Liver (tissue), 8 donors: ENCODE measurements at regions not wholly inside any gene's neighbourhood (a gene's known extent, or its start where the extent isn't known, plus 50 kb on each side); places are given as distances from the start of the nearest gene placed in this dataset.

Experiments used
- DNase-seq: peaks from one replicate; pipeline ENCODE4 v3.0.0-alpha.2; 2017; ENCODE audit warnings: low spot score
- H3K27ac ChIP-seq, 2 donors: one replicate each; pipeline ENCODE4 v1.7.0; 2013; ENCODE audit warnings: inconsistent platforms in 2 of 2, low read length in 2 of 2, control low read depth in 1 of 2, low read depth in 1 of 2, mild to moderate bottlenecking in 1 of 2
- H3K27me3 ChIP-seq, 4 donors: one replicate each; pipeline versions ENCODE4 v1.6.1 to v1.7.0; 2013; ENCODE audit warnings: low read length in 3 of 4, inconsistent platforms in 1 of 4, mild to moderate bottlenecking in 1 of 4, moderate library complexity in 1 of 4; ENCODE audit not compliant: control insufficient read depth in 4 of 4, insufficient read depth in 4 of 4
- H3K36me3 ChIP-seq, 4 donors: one replicate each; pipeline versions ENCODE4 v1.6.1 to v1.7.0; 2013; ENCODE audit warnings: low read length in 3 of 4, mild to moderate bottlenecking in 3 of 4, low read depth in 1 of 4, moderate library complexity in 1 of 4; ENCODE audit not compliant: control insufficient read depth in 4 of 4, insufficient read depth in 3 of 4
- H3K4me1 ChIP-seq, 4 donors: one replicate each; pipeline versions ENCODE4 v1.6.1 to v1.7.0; 2013; ENCODE audit warnings: low read length in 3 of 4, mild to moderate bottlenecking in 3 of 4, moderate library complexity in 1 of 4; ENCODE audit not compliant: control insufficient read depth in 4 of 4, insufficient read depth in 4 of 4
- H3K4me3 ChIP-seq, 3 donors: one replicate each; pipeline versions ENCODE4 v1.6.1 to v1.7.0; 2013; ENCODE audit warnings: low read length in 3 of 3, control low read depth in 1 of 3, low read depth in 1 of 3, mild to moderate bottlenecking in 1 of 3
- H3K9ac ChIP-seq, 2 donors: one replicate each; pipeline ENCODE4 v1.7.0; 2013; ENCODE audit warnings: low read length in 2 of 2, mild to moderate bottlenecking in 2 of 2, moderate library complexity in 2 of 2, control low read depth in 1 of 2, low read depth in 1 of 2
- H3K9me3 ChIP-seq, 4 donors: one replicate each; pipeline versions ENCODE4 v1.6.1 to v1.7.0; 2013; ENCODE audit warnings: low read length in 3 of 4; ENCODE audit not compliant: control insufficient read depth in 4 of 4
- ATF3 ChIP-seq: IDR thresholded peaks from 2 replicates; pipeline ENCODE4 v1.6.1; 2016; ENCODE audit warnings: antibody characterized with exemption
- CTCF ChIP-seq: fragments of 150-350 bp; IDR thresholded peaks from 2 replicates; pipeline ENCODE4 v1.5.1; 2017; ENCODE audit warnings: improper control_type of control experiment, low read depth, low read length; ENCODE audit not compliant: missing input control
- EGR1 ChIP-seq, 2 donors: IDR thresholded peaks; 2 replicates each; pipeline ENCODE4 v1.6.1; 2016 to 2018; ENCODE audit warnings: antibody characterized with exemption in 2 of 2, low read depth in 2 of 2
- FOXA1 ChIP-seq: IDR thresholded peaks from 2 replicates; pipeline ENCODE4 v1.6.1; 2016; ENCODE audit warnings: antibody characterized with exemption
- GABPA ChIP-seq, 2 donors: IDR thresholded peaks in 1 of 2; conservative IDR thresholded peaks in 1 of 2; 2 replicates each; pipeline ENCODE4 v1.6.1; 2016; ENCODE audit warnings: antibody characterized with exemption in 2 of 2, mild to moderate bottlenecking in 1 of 2, moderate library complexity in 1 of 2
- HNF4A ChIP-seq, 2 donors: conservative IDR thresholded peaks; 2 replicates each; pipeline ENCODE4 v1.6.1; 2016; ENCODE audit warnings: antibody characterized with exemption in 2 of 2, mild to moderate bottlenecking in 2 of 2
- HNF4G ChIP-seq: IDR thresholded peaks from 2 replicates; pipeline ENCODE4 v1.6.1; 2016; ENCODE audit warnings: antibody characterized with exemption
- JUND ChIP-seq, 2 donors: IDR thresholded peaks; 2 replicates each; pipeline ENCODE4 v1.6.1; 2016; ENCODE audit warnings: antibody characterized with exemption in 2 of 2
- MAX ChIP-seq: IDR thresholded peaks from 2 replicates; pipeline ENCODE4 v1.6.1; 2016; ENCODE audit warnings: antibody characterized with exemption
- NR2F2 ChIP-seq: IDR thresholded peaks from 2 replicates; pipeline ENCODE4 v1.6.1; 2016; ENCODE audit warnings: antibody characterized with exemption
- RAD21 ChIP-seq, 2 donors: IDR thresholded peaks; 2 replicates each; pipeline ENCODE4 v1.6.1; 2016; ENCODE audit warnings: antibody characterized with exemption in 2 of 2, mild to moderate bottlenecking in 2 of 2
- REST ChIP-seq: IDR thresholded peaks from 2 replicates; pipeline ENCODE4 v1.6.1; 2016; ENCODE audit warnings: antibody characterized with exemption, mild to moderate bottlenecking
- RXRA ChIP-seq, 2 donors: IDR thresholded peaks; 2 replicates each; pipeline ENCODE4 v1.6.1; 2017 to 2018; ENCODE audit warnings: antibody characterized with exemption in 2 of 2, mild to moderate bottlenecking in 1 of 2
- SP1 ChIP-seq: IDR thresholded peaks from 2 replicates; pipeline ENCODE4 v1.6.1; 2018; ENCODE audit warnings: antibody characterized with exemption, mild to moderate bottlenecking
- TAF1 ChIP-seq: conservative IDR thresholded peaks from 2 replicates; pipeline ENCODE4 v1.6.1; 2016; ENCODE audit warnings: antibody characterized with exemption, mild to moderate bottlenecking
- YY1 ChIP-seq: IDR thresholded peaks from 2 replicates; pipeline ENCODE4 v1.6.1; 2016; ENCODE audit warnings: antibody characterized with exemption, mild to moderate bottlenecking
- ZBTB33 ChIP-seq: IDR thresholded peaks from 2 replicates; pipeline ENCODE4 v1.6.1; 2016; ENCODE audit warnings: antibody characterized with exemption
- WGBS: extraction: QIAGEN DNeasy Blood & Tissue Kit; methylation state at CpG from one replicate; pipeline ENCODE4 v1.1.7; 2013; 5-methylcytosine and 5-hydroxymethylcytosine counted together
- donor health status: healthy.
- donor health status: healthy.
- donor health status: healthy.
- donor health status: healthy.
- donor health status: healthy.

- no peaks in the 10 kb centered on the region for H3K27me3 ChIP-seq
- no peak overlapping the region for H3K27ac ChIP-seq
- H3K9me3 ChIP-seq: no peaks in the 10 kb centered on the region
- H3K4me1 ChIP-seq: no peaks in the 10 kb centered on the region
- DNase-seq: no peak
- WGBS: 52% methylated on average over 2 of the region's 2 CpGs
- no peaks in the 10 kb centered on the region for H3K36me3 ChIP-seq
- no peak overlapping the region for H3K4me3 ChIP-seq
- H3K9ac ChIP-seq: no peak overlapping the region
- TF ChIP-seq REST (no peak), JUND (IDR thresholded peaks at IDR 0.05) (no peak), MAX (no peak), CTCF (no peak), GABPA (IDR thresholded peaks at IDR 0.05 in 1 of 2, conservative IDR thresholded peaks at IDR 0.05 in 1 of 2) (no peak), HNF4A (conservative IDR thresholded peaks at IDR 0.05) (no peak), ZBTB33 (no peak), SP1 (no peak), TAF1 (no peak), ATF3 (no peak), YY1 (no peak), HNF4G (no peak), FOXA1 (no peak), NR2F2 (no peak), RAD21 (IDR thresholded peaks at IDR 0.05) (no peak)
Measured at GRCh38 chr13:85567909-85568308, 231.3 kb downstream of the SLITRK6 start.

GRCh38 chr13:85565652-85566051 is 233.6 kb downstream of the SLITRK6 start:
- Histone ChIP-seq H3K36me3 (no peaks in the 10 kb centered on the region), H3K4me1 (no peaks in the 10 kb centered on the region), H3K9ac (no peak overlapping the region), H3K27me3 (no peaks in the 10 kb centered on the region), H3K9me3 (no peaks in the 10 kb centered on the region), H3K4me3 (no peak overlapping the region), H3K27ac (no peak overlapping the region)
- WGBS: 65% methylated on average over 6 of the region's 6 CpGs
- TF ChIP-seq EGR1 (IDR thresholded peaks at IDR 0.05; ENCODE audit: low read depth in 2 of 2) (no peak), RXRA (IDR thresholded peaks at IDR 0.05) (no peak), SP1 (no peak), FOXA1 (no peak), HNF4A (conservative IDR thresholded peaks at IDR 0.05) (no peak), NR2F2 (no peak), MAX (no peak), ATF3 (no peak), GABPA (IDR thresholded peaks at IDR 0.05 in 1 of 2, conservative IDR thresholded peaks at IDR 0.05 in 1 of 2) (no peak), RAD21 (IDR thresholded peaks at IDR 0.05) (no peak), JUND (IDR thresholded peaks at IDR 0.05) (no peak), HNF4G (no peak), REST (no peak), CTCF (no peak)
- no peak for DNase-seq
